Peyer's patch (tissue), 4 donors: ENCODE measurements at regions not wholly inside any gene's neighbourhood (a gene's known extent, or its start where the extent isn't known, plus 50 kb on each side); places are given as distances from the start of the nearest gene placed in this dataset.

Experiments
- POLR2A ChIP-seq, 2 donors: fragments of 450-650 bp; IDR thresholded peaks; one replicate each; pipeline ENCODE4 v1.5.1; 2017; ENCODE audit warnings: antibody characterized with exemption in 2 of 2, mild to moderate bottlenecking in 2 of 2, moderate library complexity in 2 of 2
- TF ChIP-seq, protein P1 (sequence below), 6 experiments: fragments of 450-650 bp in 4 of 6; fragments of 200-600 bp in 2 of 6; sonication (generic) in 1 of 6; IDR thresholded peaks; one replicate each; pipeline ENCODE4 v1.5.1; 2017 to 2019; ENCODE audit warnings: antibody characterized with exemption in 6 of 6, mild to moderate bottlenecking in 3 of 6, moderate library complexity in 1 of 6

DNA sequence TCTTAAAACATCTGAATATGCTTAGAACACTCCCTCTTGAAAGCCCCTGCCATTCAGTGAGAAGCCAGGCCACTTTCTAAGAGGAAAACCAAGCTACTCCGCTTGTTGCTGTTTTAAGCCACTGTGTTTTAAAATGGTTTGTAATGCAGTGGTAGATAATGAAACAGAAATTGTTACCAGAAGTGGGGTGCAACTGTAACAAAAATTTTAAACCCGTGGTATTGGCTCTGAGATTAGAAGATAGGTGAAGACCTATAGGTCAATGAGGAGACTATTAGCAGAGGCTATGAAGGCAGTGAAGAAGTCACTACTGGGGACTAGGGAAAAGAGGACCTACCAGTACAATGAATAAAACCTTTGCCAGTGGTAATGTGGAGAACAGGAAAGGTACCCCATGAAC, 266.5 kb downstream of the IRF8 start:
- TF ChIP-seq, protein P1, sequence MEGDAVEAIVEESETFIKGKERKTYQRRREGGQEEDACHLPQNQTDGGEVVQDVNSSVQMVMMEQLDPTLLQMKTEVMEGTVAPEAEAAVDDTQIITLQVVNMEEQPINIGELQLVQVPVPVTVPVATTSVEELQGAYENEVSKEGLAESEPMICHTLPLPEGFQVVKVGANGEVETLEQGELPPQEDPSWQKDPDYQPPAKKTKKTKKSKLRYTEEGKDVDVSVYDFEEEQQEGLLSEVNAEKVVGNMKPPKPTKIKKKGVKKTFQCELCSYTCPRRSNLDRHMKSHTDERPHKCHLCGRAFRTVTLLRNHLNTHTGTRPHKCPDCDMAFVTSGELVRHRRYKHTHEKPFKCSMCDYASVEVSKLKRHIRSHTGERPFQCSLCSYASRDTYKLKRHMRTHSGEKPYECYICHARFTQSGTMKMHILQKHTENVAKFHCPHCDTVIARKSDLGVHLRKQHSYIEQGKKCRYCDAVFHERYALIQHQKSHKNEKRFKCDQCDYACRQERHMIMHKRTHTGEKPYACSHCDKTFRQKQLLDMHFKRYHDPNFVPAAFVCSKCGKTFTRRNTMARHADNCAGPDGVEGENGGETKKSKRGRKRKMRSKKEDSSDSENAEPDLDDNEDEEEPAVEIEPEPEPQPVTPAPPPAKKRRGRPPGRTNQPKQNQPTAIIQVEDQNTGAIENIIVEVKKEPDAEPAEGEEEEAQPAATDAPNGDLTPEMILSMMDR (IDR thresholded peaks at IDR 0.05): no peak
- TF ChIP-seq POLR2A (IDR thresholded peaks at IDR 0.05): no peak
